GM12891 (cell line): ENCODE measurements at regions not wholly inside any gene's neighbourhood (a gene's known extent, or its start where the extent isn't known, plus 50 kb on each side); places are given as distances from the start of the nearest gene placed in this dataset.

ENCODE experiments used
- DNase-seq: peaks from one replicate; pipeline ENCODE4 v3.0.0; 2011; ENCODE audit warnings: low spot score; ENCODE audit not compliant: insufficient read length
- FAIRE-seq: peaks from 2 replicates; lab custom pipeline; 2011; peaks lifted over from hg19 to GRCh38; lab: Jason Lieb, UNC
- PAX5 ChIP-seq: IDR thresholded peaks from 2 replicates; pipeline ENCODE4 v1.6.1; 2011; ENCODE audit warnings: low read length, moderate library complexity, mild to moderate bottlenecking; ENCODE audit not compliant: insufficient read depth, severe bottlenecking
- POLR2A ChIP-seq: IDR thresholded peaks from 2 replicates; pipeline ENCODE4 v1.6.1; 2011; ENCODE audit warnings: low read depth, low read length, control low read depth
- POLR2AphosphoS5 ChIP-seq: IDR thresholded peaks from 2 replicates; pipeline ENCODE4 v1.6.1; 2011; ENCODE audit warnings: low read depth, low read length, control low read depth
- POU2F2 ChIP-seq: IDR thresholded peaks from 2 replicates; pipeline ENCODE4 v1.6.1; 2011; ENCODE audit warnings: low read depth, mild to moderate bottlenecking, control low read depth, low read length, moderate library complexity
- SPI1 ChIP-seq: IDR thresholded peaks from 2 replicates; pipeline ENCODE4 v1.6.1; 2011; ENCODE audit warnings: low read depth, low read length, control low read depth
- TAF1 ChIP-seq: IDR thresholded peaks from 2 replicates; pipeline ENCODE4 v1.6.1; 2011; ENCODE audit warnings: low read depth, low read length, control low read depth

DNA sequence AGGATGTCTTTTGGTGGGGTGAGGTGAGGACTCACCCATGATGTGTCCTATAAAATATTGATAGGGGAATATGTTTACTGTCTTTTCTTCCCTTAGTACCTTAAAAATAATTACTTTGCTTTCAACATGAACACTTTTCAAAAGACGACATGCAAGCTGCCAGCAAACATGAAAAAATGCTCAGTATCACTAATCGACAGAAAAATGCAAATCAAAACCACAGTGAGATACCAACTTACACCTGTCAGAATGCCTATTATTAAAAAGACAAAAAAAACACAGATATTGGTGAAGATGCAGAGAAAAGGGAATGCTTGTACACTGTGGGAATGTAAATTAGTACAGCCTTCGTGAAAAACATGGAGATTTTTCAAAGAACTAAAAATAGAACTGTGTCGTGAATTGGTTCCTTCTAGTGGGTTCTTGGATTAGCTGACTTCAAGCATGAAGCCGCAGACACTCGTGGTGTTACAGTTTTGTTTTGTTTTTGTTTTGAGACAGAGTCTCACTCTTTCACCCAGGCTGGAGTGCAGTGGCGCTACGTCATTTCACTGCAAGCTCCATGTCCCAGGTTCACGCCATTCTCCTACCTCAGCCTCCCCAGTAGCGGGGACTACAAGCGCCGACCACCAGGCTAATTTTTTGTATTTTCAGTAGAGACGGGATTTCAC lies 160.9 kb downstream of the FGF9 start:
- DNase-seq (no peak), FAIRE-seq (no peak)
- TF ChIP-seq TAF1 = no peak
- TF ChIP-seq SPI1 = no peak
- no peak for TF ChIP-seq POU2F2
- no peak for TF ChIP-seq POLR2AphosphoS5
- TF ChIP-seq PAX5 = no peak
- no peak for TF ChIP-seq POLR2A

DNA sequence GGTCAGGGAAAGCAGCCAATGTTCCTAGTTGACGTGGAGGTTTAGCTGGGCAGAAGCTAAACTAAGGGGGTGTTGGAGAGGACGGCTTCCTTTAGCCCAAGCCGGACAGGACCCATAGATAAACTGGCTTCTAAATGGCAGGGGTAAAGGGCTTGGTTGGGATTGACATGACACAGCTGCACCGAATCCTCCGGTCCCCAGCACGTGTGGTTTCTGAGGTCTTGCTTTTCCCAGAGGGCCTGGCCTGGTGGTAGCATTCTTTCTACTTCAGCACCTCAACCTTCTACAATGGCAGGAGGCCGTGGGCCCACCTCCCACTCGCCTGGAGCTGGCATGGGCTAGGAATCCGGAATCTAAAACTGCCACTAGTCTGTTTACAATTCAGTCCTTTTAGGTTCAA lies 163.0 kb downstream of the FGF9 start:
- no peak for TF ChIP-seq POU2F2
- no peak for TF ChIP-seq SPI1
- no peak for TF ChIP-seq POLR2AphosphoS5
- no peak for TF ChIP-seq PAX5
- no peak for TF ChIP-seq POLR2A
- TF ChIP-seq TAF1 = no peak
- no peak for DNase-seq
- no peak for FAIRE-seq

DNA sequence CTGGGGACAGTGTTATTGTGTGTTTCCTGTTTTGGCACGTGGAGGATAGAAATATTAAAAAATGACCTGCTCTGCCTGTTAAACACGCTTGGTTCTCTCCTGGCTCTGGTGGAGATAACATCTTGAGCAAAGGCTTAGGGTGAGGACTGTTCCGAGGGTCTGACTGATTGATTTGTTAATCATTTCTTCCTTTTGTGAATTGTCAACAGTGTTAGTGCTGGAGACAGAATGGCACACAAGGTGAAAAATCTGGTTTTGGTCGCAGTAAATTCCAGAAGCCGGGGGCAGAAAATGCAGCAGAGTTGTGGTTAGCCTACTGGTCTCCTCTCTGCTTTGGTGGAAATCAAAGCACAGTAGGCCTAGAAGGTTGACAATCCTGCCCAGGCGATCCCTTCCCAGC lies 163.6 kb downstream of the FGF9 start:
- DNase-seq (no peak), FAIRE-seq (no peak)
- no peak for TF ChIP-seq TAF1
- no peak for TF ChIP-seq PAX5
- no peak for TF ChIP-seq SPI1
- no peak for TF ChIP-seq POLR2AphosphoS5
- TF ChIP-seq POU2F2 = no peak
- no peak for TF ChIP-seq POLR2A

GRCh38 chr13:21837288-21837687 lies 166.4 kb downstream of the FGF9 start:
- no peak for DNase-seq
- no peak for FAIRE-seq
- TF ChIP-seq TAF1 (no peak), POLR2A (no peak), PAX5 (no peak), POU2F2 (no peak), POLR2AphosphoS5 (no peak), SPI1 (no peak)

GRCh38 chr13:21837841-21838551 lies 167.1 kb downstream of the FGF9 start:
- DNase-seq (no peak), FAIRE-seq (no peak)
- TF ChIP-seq POLR2A (no peak), TAF1 (no peak), POU2F2 (no peak), POLR2AphosphoS5 (no peak), PAX5 (no peak), SPI1 (no peak)

DNA sequence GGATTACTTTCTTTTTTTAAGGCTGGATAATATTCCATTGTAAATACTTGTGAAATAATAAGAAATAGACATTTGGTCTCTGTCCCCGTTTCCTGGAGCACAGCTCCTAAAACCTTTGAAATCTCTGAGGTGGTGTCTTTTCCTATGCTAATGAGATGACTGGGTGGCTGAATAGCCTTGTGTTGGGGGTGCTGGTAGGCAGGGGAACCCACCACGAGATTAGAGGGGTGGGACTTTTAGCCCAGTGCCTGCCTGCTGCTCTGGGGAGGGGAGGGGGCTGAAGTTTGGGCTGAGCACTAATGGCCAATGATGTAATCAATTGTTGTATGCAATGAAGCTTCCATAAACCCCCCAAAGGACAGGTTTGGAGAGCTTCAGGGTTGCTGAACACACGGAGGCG lies 175.7 kb downstream of the FGF9 start:
- TF ChIP-seq POU2F2 (no peak), POLR2A (no peak), TAF1 (no peak), SPI1 (no peak), POLR2AphosphoS5 (no peak), PAX5 (no peak)

DNA sequence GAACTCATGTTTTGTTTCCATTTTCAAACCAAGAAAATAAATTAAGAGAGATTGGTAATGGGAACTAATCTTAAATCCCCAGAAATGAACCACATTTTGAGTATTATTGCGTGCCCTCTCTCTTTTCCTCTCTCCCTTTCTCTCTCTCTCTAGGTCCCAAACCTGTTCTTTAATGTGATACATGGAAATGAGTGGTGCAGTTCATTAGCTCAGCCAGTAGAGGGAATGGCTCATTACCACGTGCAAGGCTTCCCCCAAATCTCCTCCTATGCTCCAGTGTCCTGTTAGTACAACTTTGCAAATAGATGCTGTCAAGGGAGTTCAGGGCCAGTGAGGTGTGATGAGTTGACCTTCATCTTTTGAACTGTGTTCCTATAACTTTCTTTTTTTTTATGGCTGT lies 178.4 kb downstream of the FGF9 start:
- no peak for FAIRE-seq
- no peak for TF ChIP-seq POLR2AphosphoS5
- TF ChIP-seq PAX5 = no peak
- no peak for TF ChIP-seq POU2F2
- no peak for TF ChIP-seq SPI1
- no peak for TF ChIP-seq POLR2A
- TF ChIP-seq TAF1 = no peak
- peak; percentile 23 for DNase-seq

More for the DNA sequence above, 175.7 kb downstream of the FGF9 start:
- DNase-seq = no peak
- FAIRE-seq = no peak

GRCh38 chr13:21850013-21851006 lies 179.4 kb downstream of the FGF9 start:
- DNase-seq (no peak), FAIRE-seq (no peak)
- no peak for TF ChIP-seq POLR2AphosphoS5
- TF ChIP-seq SPI1 = no peak
- TF ChIP-seq PAX5 = no peak
- no peak for TF ChIP-seq POU2F2
- TF ChIP-seq POLR2A = no peak
- no peak for TF ChIP-seq TAF1

- TF ChIP-seq POLR2AphosphoS5 = no peak
- TF ChIP-seq SPI1 = no peak
- no peak for TF ChIP-seq POU2F2
- TF ChIP-seq PAX5 = no peak
- FAIRE-seq (no peak), DNase-seq (no peak)
These were observed 181.2 kb downstream of the FGF9 start for GRCh38 chr13:21852043-21852442.

- no peak for FAIRE-seq
- DNase-seq = no peak
- TF ChIP-seq POLR2A (no peak), POU2F2 (no peak), POLR2AphosphoS5 (no peak), SPI1 (no peak), TAF1 (no peak), PAX5 (no peak)
These were observed 182.9 kb downstream of the FGF9 start for GRCh38 chr13:21853779-21854178.
